Stimulated activated naive CD8-positive, alpha-beta T cell treated with anti-CD3 and anti-CD28 coated beads, Interleukin-15, Interleukin-2, amounts not matched to agents 100 U/mL and 50 U/mL, for 24 hours (primary cell): ENCODE measurements at regions not wholly inside any gene's neighbourhood (a gene's known extent, or its start where the extent isn't known, plus 50 kb on each side); places are given as distances from the start of the nearest gene placed in this dataset.
A peak's percentile ranks its signal among the peaks of the same experiment; 100 is the strongest.
"Not testable (repeated sequence)": the region's sequence is repeated elsewhere in the genome, so short reads cannot be mapped to it uniquely, and the experiment has no call there.

Source experiments
- ATAC-seq: fragments of 150-1000 bp; cut with Tn5 transposase; one replicate; pipeline ENCODE4 v1.10.0; 2021
- DNase-seq: peaks from one replicate; pipeline ENCODE4 v3.0.0; 2021

GRCh38 chr11:45384711-45385241, 98.6 kb upstream of the SYT13 start:
- DNase-seq, result no peak
- no peak for ATAC-seq

GRCh38 chr11:45384016-45384415, 97.9 kb upstream of the SYT13 start:
- DNase-seq, result no peak
- no peak for ATAC-seq

GRCh38 chr11:45383224-45383623, 97.1 kb upstream of the SYT13 start:
- DNase-seq (no peak), ATAC-seq (no peak)

GRCh38 chr11:45382133-45382878, 96.2 kb upstream of the SYT13 start:
- DNase-seq (no peak), ATAC-seq (no peak)

GRCh38 chr11:45379162-45379863, 93.2 kb upstream of the SYT13 start:
- DNase-seq (no peak), ATAC-seq (no peak)

- DNase-seq (no peak), ATAC-seq (no peak)
Measured at GRCh38 chr11:45378516-45378915, 92.4 kb upstream of the SYT13 start.

- ATAC-seq (no peak), DNase-seq (no peak)
Measured at GRCh38 chr11:45374653-45375059, 88.5 kb upstream of the SYT13 start.

- ATAC-seq (no peak), DNase-seq (no peak)
Measured at GRCh38 chr11:45374130-45374529, 88.0 kb upstream of the SYT13 start.

- no peak for ATAC-seq
- no peak for DNase-seq
Measured at GRCh38 chr11:45373506-45374035, 87.4 kb upstream of the SYT13 start.

GRCh38 chr11:45372414-45372813, 86.3 kb upstream of the SYT13 start:
- ATAC-seq, DNase-seq: not testable (repeated sequence)

- DNase-seq, result peak; percentile 74
- peak; percentile 76 for ATAC-seq
Measured at GRCh38 chr11:45371251-45372115, 85.3 kb upstream of the SYT13 start.

GRCh38 chr11:45369313-45369712, 83.2 kb upstream of the SYT13 start:
- DNase-seq (no peak), ATAC-seq (no peak)

GRCh38 chr11:45368697-45369096, 82.6 kb upstream of the SYT13 start:
- ATAC-seq, result no peak
- no peak for DNase-seq

GRCh38 chr11:45366619-45367190, 80.6 kb upstream of the SYT13 start:
- no peak for ATAC-seq
- DNase-seq, result no peak

- ATAC-seq (no peak), DNase-seq (no peak)
Measured at GRCh38 chr11:45365961-45366618, 79.9 kb upstream of the SYT13 start.

GRCh38 chr11:45362636-45363035, 76.5 kb upstream of the SYT13 start:
- ATAC-seq (no peak), DNase-seq (no peak)

GRCh38 chr11:45361551-45361950, 75.4 kb upstream of the SYT13 start:
- ATAC-seq (no peak), DNase-seq (no peak)

- DNase-seq (no peak), ATAC-seq (no peak)
Measured at GRCh38 chr11:45355706-45356041, 69.5 kb upstream of the SYT13 start.

GRCh38 chr11:45354976-45355705, 69.0 kb upstream of the SYT13 start:
- ATAC-seq (peak; percentile 88), DNase-seq (peak; percentile 85)

- no peak for DNase-seq
- no peak for ATAC-seq
Measured at GRCh38 chr11:45348729-45349128, 62.6 kb upstream of the SYT13 start.
